OCI-LY3 (cell line): ENCODE measurements at regions not wholly inside any gene's neighbourhood (a gene's known extent, or its start where the extent isn't known, plus 50 kb on each side); places are given as distances from the start of the nearest gene placed in this dataset.

ENCODE experiments used
- EZH2phosphoT487 ChIP-seq: fragments of 200-600 bp; shearing (Covaris generic); IDR thresholded peaks from 2 replicates; pipeline ENCODE4 v1.6.1; 2018; ENCODE audit warnings: antibody characterized with exemption, mixed run types, low read depth
- TF ChIP-seq, protein P1 (sequence below): fragments of 200-600, 300-600 bp; sonication (generic); IDR thresholded peaks from 2 replicates; pipeline ENCODE4 v1.5.1; 2014; ENCODE audit warnings: antibody characterized with exemption, low read length, low read depth

- TF ChIP-seq, protein P1, sequence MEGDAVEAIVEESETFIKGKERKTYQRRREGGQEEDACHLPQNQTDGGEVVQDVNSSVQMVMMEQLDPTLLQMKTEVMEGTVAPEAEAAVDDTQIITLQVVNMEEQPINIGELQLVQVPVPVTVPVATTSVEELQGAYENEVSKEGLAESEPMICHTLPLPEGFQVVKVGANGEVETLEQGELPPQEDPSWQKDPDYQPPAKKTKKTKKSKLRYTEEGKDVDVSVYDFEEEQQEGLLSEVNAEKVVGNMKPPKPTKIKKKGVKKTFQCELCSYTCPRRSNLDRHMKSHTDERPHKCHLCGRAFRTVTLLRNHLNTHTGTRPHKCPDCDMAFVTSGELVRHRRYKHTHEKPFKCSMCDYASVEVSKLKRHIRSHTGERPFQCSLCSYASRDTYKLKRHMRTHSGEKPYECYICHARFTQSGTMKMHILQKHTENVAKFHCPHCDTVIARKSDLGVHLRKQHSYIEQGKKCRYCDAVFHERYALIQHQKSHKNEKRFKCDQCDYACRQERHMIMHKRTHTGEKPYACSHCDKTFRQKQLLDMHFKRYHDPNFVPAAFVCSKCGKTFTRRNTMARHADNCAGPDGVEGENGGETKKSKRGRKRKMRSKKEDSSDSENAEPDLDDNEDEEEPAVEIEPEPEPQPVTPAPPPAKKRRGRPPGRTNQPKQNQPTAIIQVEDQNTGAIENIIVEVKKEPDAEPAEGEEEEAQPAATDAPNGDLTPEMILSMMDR = no peak
- no peak for TF ChIP-seq EZH2phosphoT487
These were observed 172.8 kb upstream of the PLEKHG7 start for GRCh38 chr12:92529944-92530343.
